Erythroblast (primary cell): ENCODE measurements at regions not wholly inside any gene's neighbourhood (a gene's known extent, or its start where the extent isn't known, plus 50 kb on each side); places are given as distances from the start of the nearest gene placed in this dataset.

Experiments used
- GATA1 ChIP-seq: IDR thresholded peaks from 2 replicates; pipeline ENCODE4 v1.6.1; 2011; ENCODE audit warnings: low read depth, mild to moderate bottlenecking, control low read depth, low read length, moderate library complexity
- POLR2A ChIP-seq: IDR thresholded peaks from 2 replicates; pipeline ENCODE4 v1.6.1; 2011; ENCODE audit warnings: mild to moderate bottlenecking, low read length

DNA sequence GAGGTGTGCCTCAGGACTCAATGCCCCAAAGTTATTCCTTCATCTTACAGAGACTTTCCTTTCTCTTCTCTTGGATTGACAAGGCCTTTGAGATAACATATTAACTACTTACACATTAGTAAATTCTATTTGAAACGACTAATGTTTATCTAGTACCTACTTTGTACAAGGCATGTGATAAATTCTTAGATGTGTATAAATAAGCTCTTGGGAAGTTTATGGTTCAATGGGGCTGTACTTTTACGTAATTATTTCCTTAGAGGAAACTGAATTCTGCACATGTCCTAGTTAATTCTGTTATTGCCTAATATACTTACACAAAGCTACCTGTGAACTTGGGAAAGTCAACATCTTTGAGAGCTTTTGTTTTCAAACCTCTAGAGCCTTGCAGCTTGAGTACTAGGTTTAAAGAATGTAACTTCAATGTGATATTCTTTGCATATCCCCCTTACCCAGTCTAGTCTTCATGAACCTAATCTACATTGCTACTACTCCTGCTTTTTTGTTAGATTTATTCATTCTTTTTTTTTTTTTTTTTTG lies 58.5 kb upstream of the RAP2B start:
- TF ChIP-seq POLR2A (no peak), GATA1 (no peak)
